ENCODE measurements at regions not wholly inside any gene's neighbourhood (a gene's known extent, or its start where the extent isn't known, plus 50 kb on each side); places are given as distances from the start of the nearest gene placed in this dataset.
A peak's percentile ranks its signal among the peaks of the same experiment; 100 is the strongest.

DNA sequence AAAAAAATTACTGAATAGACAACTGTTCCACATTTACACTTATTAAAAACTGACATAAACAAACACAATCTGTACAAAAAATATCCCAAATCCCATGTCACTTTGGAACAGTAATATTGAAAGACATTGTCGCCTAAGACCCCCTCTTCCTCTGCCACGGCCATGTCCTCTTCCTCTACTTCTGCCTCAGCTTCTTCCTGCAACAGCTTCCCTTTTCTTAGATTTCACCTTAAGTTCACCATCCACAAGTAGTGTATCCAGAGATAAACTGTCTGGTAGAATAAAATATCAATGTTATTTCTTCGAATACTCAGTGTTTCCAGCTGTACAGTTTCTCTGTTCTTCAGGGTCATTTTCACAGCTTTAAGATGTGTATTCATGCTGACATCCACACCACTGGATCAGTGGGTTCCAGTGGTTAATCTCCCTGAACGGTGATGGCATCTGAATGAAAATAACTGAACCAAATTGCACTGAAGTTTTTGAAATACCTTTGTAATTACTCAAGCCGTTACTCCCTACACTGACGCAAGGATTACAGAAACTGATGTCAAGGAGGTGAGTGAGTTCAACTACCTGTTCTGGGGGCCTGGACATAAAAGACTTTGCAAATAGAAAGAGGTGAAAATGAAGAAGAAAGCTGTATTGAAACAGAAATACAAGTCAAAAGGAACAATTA, 208.5 kb downstream of the C12orf50 start:
- no peak overlapping the region for H3K4me2 ChIP-seq (ENCODE audit: unreplicated experiment)
- WGBS, 2 experiments (ENCODE audit: low coverage in 1 of 2, low lambda C conversion rate in 2 of 2, missing lambda C conversion rate in 2 of 2), result 59 to 70% methylated on average over 6 of the region's 6 CpGs

DNA sequence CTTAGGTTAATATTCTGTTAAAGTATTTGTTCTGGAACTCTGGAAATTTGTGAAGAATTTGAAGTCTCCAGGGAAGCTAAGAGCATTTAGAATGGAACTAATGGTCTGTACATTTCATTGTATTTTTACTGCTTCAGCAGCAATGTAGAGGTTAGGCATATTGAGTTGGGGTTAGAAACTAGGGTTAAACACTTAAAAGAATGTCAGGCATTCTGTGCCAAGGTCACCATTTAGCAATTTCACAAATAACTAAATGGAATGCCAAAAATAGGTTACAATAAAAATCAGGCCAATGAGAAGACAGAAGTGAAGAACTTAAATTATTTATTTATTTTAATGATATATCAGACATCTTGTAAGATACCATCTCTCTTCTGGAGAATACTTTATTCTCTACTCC, 210.8 kb downstream of the C12orf50 start:
- Histone ChIP-seq H3K4me3 (no peak overlapping the region), H3K79me2 (ENCODE audit: insufficient read depth) (no peaks in the 10 kb centered on the region), H3F3A (ENCODE audit: insufficient read depth) (peaks cover 12% of the 10 kb centered on the region), H2AFZ (no peak overlapping the region), H3K9me3 (ENCODE audit: low read depth) (no peaks in the 10 kb centered on the region), H3K36me3 (ENCODE audit: low read depth) (no peaks in the 10 kb centered on the region), H3K9ac (no peak overlapping the region), H4K20me1 (ENCODE audit: insufficient read depth) (no peaks in the 10 kb centered on the region), H3K9me2 (ENCODE audit: insufficient read depth) (no peaks in the 10 kb centered on the region), H3K27me3 (replicated peaks; ENCODE audit: insufficient read depth) (no peaks in the 10 kb centered on the region), H3K4me1 (ENCODE audit: insufficient read depth) (peaks cover 28% of the 10 kb centered on the region), H3K27ac (no peak overlapping the region), H3K4me2 (ENCODE audit: unreplicated experiment) (no peak overlapping the region)
- no peak for DNase-seq
- no peak for TF ChIP-seq EZH2 (IDR thresholded peaks at IDR 0.05; ENCODE audit: insufficient read depth, poor library complexity, severe bottlenecking)
- no peak for TF ChIP-seq EZH2phosphoT487 (IDR thresholded peaks at IDR 0.05; ENCODE audit: insufficient read depth, low read depth)
- in situ Hi-C loops (cut with MboI), result no loop called here

More for the DNA sequence above, 208.5 kb downstream of the C12orf50 start:
- H4K20me1 ChIP-seq (ENCODE audit: insufficient read depth), result no peaks in the 10 kb centered on the region
- DNase-seq, result peak; percentile 29
- 0 out of 2 replicates have a peak overlapping the region, but pooled peaks have one; percentile 2 for H2AFZ ChIP-seq
- no peak overlapping the region for H3K9ac ChIP-seq
- H3K9me2 ChIP-seq (ENCODE audit: insufficient read depth), result no peaks in the 10 kb centered on the region
- no peaks in the 10 kb centered on the region for H3K79me2 ChIP-seq (ENCODE audit: insufficient read depth)
- H3K4me3 ChIP-seq, result no peak overlapping the region
- TF ChIP-seq EZH2 (IDR thresholded peaks at IDR 0.05; ENCODE audit: insufficient read depth, poor library complexity, severe bottlenecking), result no peak
- TF ChIP-seq EZH2phosphoT487 (IDR thresholded peaks at IDR 0.05; ENCODE audit: insufficient read depth, low read depth), result no peak
- in situ Hi-C loops (cut with MboI), result no loop called here
- no peaks in the 10 kb centered on the region for H3K9me3 ChIP-seq (ENCODE audit: low read depth)
- peaks cover 11% of the 10 kb centered on the region; the same call in 1 of the 2 replicates for H3K4me1 ChIP-seq (ENCODE audit: insufficient read depth)
- H3K36me3 ChIP-seq (ENCODE audit: low read depth), result no peaks in the 10 kb centered on the region
- H3F3A ChIP-seq (ENCODE audit: insufficient read depth), result no peaks in the 10 kb centered on the region
- no peaks in the 10 kb centered on the region for H3K27me3 ChIP-seq (replicated peaks; ENCODE audit: insufficient read depth)
- H3K27ac ChIP-seq, result no peak overlapping the region

GRCh38 chr12:87815771-87816585, 213.2 kb downstream of the C12orf50 start:
- H3K4me3 ChIP-seq, result no peak overlapping the region
- no peaks in the 10 kb centered on the region for H3K79me2 ChIP-seq (ENCODE audit: insufficient read depth)
- no peak overlapping the region for H3K9ac ChIP-seq
- peak; percentile 10 for DNase-seq
- no peaks in the 10 kb centered on the region for H3K27me3 ChIP-seq (replicated peaks; ENCODE audit: insufficient read depth)
- H3K27ac ChIP-seq, result no peak overlapping the region
- H3K9me2 ChIP-seq (ENCODE audit: insufficient read depth), result no peaks in the 10 kb centered on the region
- TF ChIP-seq EZH2 (IDR thresholded peaks at IDR 0.05; ENCODE audit: insufficient read depth, poor library complexity, severe bottlenecking), result no peak
- TF ChIP-seq EZH2phosphoT487 (IDR thresholded peaks at IDR 0.05; ENCODE audit: insufficient read depth, low read depth), result no peak
- in situ Hi-C loops (cut with MboI), result no loop called here
- H3F3A ChIP-seq (ENCODE audit: insufficient read depth), result peaks cover 26% of the 10 kb centered on the region
- no peak overlapping the region for H3K4me2 ChIP-seq (ENCODE audit: unreplicated experiment)
- H2AFZ ChIP-seq, result no peak overlapping the region
- peaks cover 46% of the 10 kb centered on the region for H3K4me1 ChIP-seq (ENCODE audit: insufficient read depth)
- WGBS, 2 experiments (ENCODE audit: low coverage in 1 of 2, low lambda C conversion rate in 2 of 2, missing lambda C conversion rate in 2 of 2), result 31 to 39% methylated on average over 6 of the region's 6 CpGs
- no peaks in the 10 kb centered on the region for H3K9me3 ChIP-seq (ENCODE audit: low read depth)
- H4K20me1 ChIP-seq (ENCODE audit: insufficient read depth), result no peaks in the 10 kb centered on the region
- no peaks in the 10 kb centered on the region for H3K36me3 ChIP-seq (ENCODE audit: low read depth)

DNA sequence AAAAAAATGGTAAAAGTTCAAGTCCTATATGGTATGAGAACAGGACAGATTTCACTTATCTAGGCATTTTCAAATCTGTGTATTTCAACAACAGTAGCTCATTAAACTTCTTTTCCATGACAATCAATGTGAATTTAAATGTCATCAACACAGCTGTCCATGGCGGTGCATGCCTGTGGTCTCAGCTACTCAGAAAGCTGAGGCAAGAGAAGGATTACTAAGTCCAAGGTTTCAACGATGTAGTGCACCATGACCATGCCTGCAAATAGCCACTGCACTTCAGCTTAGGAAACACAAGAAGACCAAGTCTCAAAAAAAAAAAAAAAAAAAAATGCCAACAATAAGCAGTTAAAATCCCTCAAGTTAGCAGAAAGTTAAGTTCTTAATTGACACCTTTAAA, 214.6 kb downstream of the C12orf50 start:
- no peaks in the 10 kb centered on the region for H3K9me2 ChIP-seq (ENCODE audit: insufficient read depth)
- H3K9ac ChIP-seq, result no peak overlapping the region
- H3K4me1 ChIP-seq (ENCODE audit: insufficient read depth), result peaks cover 49% of the 10 kb centered on the region
- no peaks in the 10 kb centered on the region for H3K9me3 ChIP-seq (ENCODE audit: low read depth)
- H4K20me1 ChIP-seq (ENCODE audit: insufficient read depth), result no peaks in the 10 kb centered on the region
- no peak overlapping the region for H3K4me2 ChIP-seq (ENCODE audit: unreplicated experiment)
- no peak overlapping the region for H3K4me3 ChIP-seq
- H3K79me2 ChIP-seq (ENCODE audit: insufficient read depth), result no peaks in the 10 kb centered on the region
- H3F3A ChIP-seq (ENCODE audit: insufficient read depth), result peaks cover 26% of the 10 kb centered on the region
- TF ChIP-seq EZH2phosphoT487 (IDR thresholded peaks at IDR 0.05; ENCODE audit: insufficient read depth, low read depth) (no peak), EZH2 (IDR thresholded peaks at IDR 0.05; ENCODE audit: insufficient read depth, poor library complexity, severe bottlenecking) (no peak)
- peak; percentile 39 for DNase-seq
- no peaks in the 10 kb centered on the region for H3K36me3 ChIP-seq (ENCODE audit: low read depth)
- H2AFZ ChIP-seq, result no peak overlapping the region
- H3K27ac ChIP-seq, result no peak overlapping the region
- 40 to 64% methylated on average over 2 of the region's 2 CpGs for WGBS, 2 experiments (ENCODE audit: low coverage in 1 of 2, low lambda C conversion rate in 2 of 2, missing lambda C conversion rate in 2 of 2)
- H3K27me3 ChIP-seq (replicated peaks; ENCODE audit: insufficient read depth), result no peaks in the 10 kb centered on the region
- in situ Hi-C loops (cut with MboI), result no loop called here
